GM18858 (cell line): ENCODE measurements at regions not wholly inside any gene's neighbourhood (a gene's known extent, or its start where the extent isn't known, plus 50 kb on each side); places are given as distances from the start of the nearest gene placed in this dataset.

Experiments
- ATAC-seq: cut with Tn5 transposase; IDR thresholded peaks from one replicate; pipeline ENCODE4 v1.9.1; 2021; ENCODE audit not compliant: unreplicated experiment

- no peak for ATAC-seq
Measured at GRCh38 chr6:125489579-125490285, 188.0 kb upstream of the HDDC2 start.

DNA sequence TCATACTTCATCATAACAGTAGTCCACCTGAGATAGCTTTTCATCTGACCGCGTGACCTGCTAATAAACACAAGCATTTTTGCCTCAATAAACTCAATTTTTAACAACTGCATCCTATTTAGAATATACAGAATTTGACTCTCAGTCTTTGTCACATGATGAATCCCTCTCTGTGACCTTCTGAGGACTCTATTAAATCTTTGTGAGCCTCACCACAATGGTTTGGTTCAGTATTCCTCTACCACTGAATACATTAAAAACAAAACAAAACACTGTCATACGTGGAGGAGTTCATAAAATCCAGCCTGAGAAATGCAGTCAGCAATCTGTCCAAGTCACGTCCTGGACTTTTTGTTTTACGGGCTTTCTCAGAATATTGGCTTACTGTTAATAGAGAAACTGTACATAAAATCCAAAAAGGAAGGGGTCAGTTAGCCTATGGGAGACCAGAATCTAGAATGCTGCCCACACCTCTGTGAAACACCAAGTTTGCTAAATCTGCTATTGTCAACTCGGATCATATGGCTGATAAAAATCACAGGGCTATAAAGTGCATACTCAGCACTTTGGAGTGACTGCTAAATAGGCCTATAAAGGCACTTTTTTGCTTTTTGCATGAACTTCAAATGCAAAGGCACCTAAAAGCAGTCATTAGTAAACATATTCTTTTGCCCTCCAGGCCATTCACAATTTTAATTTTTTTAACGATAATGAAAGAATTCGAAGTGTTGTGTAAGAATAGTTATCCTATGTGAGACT, 190.3 kb upstream of the HDDC2 start:
- no peak for ATAC-seq

GRCh38 chr6:125498606-125499005, 196.8 kb upstream of the HDDC2 start:
- no peak for ATAC-seq

DNA sequence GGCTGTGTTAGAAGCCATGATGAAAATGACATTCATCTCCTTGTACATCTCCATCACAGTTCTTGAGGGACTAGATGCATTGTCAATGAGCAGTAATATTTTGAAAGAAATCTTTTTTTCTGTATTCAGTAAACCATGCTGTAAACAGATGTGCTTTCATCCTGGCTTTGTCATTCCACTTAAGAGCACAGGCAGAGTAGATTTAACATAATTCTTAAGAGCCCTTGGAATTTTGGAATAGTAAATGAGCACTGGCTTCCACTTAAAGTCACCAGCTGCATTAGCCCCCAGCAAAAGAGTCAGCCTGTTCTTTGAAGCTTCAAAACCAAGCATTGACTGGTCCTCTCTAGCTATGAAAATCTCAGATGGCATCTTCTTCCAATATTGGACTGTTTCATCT, 197.8 kb upstream of the HDDC2 start:
- no peak for ATAC-seq

GRCh38 chr6:125503181-125503580, 201.4 kb upstream of the HDDC2 start:
- no peak for ATAC-seq

DNA sequence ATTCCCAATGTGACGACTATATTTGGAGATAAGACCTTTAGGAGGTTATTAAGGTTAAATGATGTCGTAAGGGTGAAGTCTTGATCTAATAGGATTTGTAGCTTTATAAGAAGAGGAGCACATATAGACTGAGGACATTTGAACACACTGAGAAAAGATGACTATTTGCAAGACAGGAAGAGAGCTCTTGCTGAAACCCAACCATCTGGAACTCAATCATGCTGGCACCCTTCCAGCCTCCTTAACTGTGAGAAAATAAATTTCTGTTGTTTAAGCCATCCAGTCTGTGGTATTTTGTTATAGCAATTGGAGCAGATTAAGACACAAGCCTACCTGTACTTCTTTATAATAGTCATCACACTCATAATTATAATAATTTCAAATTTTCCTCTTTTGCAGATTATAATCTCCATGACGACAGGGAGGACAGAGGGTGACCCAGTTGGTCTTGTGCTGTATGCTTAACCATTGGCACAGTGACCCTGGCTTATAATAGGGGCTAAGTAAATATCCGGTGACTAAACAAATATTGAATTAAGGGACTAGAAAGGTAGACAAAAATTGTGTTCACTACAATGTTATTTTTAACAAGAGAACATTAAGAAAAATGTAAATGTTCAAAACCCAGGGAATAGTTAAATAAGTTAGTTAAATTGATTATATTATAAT, 206.4 kb upstream of the HDDC2 start:
- no peak for ATAC-seq

DNA sequence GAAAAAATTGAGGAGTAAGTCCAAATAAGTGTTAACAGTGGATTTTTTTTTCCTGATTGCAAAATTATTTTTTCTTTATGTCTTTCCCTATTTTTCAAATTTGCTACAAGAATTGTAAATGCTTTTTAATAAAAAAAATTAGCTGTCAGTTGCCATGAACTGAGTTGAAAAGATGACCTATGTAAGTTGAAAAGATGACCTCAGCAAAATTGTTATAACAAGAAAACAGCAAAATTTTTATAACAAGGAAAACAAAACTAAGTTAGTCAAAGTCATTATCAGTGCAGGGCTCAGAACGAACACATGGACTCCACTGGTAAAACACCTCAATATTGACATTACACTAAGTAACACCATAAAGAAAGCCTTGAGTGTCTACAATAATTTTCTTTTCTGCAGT, 207.0 kb upstream of the HDDC2 start:
- no peak for ATAC-seq

DNA sequence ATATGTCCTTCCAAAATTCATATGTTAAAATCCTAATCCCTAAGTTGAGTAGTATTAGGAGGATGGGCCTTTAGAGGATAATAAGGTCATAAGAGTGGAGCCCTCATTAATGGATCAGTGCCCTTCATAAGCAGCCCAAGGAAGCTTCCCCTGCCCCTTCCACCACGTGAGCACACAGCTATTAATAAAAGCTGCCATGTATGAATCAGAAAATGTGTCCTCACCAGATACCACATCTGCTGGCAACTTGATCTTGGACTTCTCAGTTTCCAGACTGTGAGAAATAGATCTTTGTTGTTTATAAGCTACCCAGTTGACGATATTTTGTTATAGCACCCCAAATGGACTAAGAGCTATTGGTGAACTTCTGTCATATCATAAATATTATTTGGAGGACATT, 207.7 kb upstream of the HDDC2 start:
- ATAC-seq = no peak

DNA sequence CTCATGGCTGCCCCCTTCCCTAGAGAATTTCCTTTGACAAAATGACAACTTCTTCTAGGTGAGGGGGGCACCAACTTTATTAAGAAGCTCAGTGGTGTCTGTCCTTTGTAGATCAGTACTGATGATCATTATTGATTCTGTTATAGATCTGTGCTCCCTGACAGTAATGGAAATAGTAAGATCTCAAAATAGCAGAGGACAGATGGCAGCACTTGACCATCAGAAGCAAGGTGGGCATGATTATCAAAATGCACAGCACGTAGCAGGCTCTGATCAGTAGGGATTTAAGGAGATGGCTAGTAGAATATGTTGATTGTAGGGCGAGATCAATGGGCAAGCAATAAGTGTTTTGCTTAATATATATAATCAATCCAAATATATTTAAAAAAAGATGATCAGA, 208.6 kb upstream of the HDDC2 start:
- no peak for ATAC-seq

DNA sequence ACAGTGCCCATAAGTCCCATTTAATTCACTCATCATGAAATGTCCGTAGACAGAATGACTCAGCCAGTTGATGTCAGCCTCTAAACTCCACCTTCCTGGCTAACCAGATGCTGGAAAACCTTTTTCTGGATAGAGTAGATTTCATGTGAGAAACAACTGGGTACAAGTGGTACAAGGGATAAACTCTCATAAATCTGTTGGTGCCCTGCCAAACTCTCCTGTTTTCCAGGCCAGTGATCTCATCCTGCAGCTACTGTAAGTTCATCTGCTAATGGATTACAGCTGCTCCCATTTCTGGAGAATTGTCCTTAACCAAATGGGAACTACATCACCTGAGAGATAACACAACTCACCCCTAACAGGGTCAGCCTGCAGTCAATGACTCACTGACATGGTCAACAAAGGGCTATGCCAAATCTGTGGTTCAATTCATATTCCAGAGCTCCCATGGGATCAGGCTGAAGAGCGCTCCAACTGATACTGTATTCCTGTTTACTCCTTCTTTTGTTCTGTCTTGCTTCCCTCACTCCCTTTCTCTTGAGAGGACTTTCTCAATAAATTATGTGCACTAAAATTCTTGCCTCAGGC, 210.1 kb upstream of the HDDC2 start:
- ATAC-seq = no peak

- ATAC-seq = peak; percentile 62
Measured at GRCh38 chr6:125512621-125513020, 210.9 kb upstream of the HDDC2 start.

GRCh38 chr6:125513978-125514377, 212.2 kb upstream of the HDDC2 start:
- no peak for ATAC-seq

DNA sequence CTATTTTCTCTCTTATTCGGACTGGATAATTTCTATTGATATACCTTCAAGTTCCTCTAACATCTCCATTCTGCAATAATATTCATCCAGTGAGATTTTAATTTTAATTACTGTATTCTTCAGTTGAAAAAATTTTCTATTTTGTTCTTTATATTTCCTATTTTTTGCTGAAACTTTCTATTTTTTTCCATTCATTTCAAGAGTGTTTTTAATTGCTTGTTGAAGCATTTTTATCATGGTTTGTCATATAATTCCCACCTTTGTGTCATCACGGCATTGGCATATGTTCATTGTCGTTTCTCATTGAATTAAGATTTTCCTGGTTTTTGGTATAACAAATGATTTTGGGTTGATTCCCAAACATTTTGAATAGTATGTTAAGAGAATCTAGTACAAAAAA, 214.9 kb upstream of the HDDC2 start:
- no peak for ATAC-seq

GRCh38 chr6:125519367-125519766, 217.6 kb upstream of the HDDC2 start:
- no peak for ATAC-seq

GRCh38 chr6:125524356-125524755, 222.6 kb upstream of the HDDC2 start:
- ATAC-seq = no peak

DNA sequence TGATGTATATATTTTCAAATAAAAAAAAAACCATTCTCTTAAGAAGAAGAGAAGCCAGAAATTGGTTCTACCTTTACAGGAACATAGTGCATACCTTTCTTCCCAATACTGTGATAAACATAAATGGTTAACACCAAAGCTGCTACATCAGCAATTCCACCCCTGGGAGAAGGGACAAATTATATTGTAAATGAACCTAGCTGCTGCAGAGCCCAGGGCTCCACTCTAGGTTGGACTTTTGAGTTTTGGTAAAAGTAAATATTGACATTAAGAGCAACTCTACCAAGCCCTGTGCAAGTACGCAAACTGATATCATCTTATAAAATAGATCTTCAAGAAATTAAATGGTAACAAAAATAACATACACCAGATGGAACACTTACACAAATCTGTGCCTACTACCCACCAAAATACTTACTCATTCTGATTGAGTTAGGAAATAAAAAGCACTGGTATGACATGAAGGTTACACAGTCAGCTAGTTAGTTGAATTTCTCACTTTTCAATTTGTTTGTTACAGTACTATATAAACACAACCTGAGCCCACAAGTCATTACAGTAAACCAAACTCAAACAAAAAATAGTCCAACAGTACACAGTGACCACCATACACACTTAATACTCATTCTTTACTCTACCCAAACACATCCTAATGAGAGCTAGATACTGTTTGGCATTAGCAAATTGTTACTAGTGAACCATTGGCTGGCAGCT, 223.3 kb upstream of the HEY2 start:
- no peak for ATAC-seq

- ATAC-seq = no peak
Measured at GRCh38 chr6:125528621-125529041, 220.8 kb upstream of the HEY2 start.

DNA sequence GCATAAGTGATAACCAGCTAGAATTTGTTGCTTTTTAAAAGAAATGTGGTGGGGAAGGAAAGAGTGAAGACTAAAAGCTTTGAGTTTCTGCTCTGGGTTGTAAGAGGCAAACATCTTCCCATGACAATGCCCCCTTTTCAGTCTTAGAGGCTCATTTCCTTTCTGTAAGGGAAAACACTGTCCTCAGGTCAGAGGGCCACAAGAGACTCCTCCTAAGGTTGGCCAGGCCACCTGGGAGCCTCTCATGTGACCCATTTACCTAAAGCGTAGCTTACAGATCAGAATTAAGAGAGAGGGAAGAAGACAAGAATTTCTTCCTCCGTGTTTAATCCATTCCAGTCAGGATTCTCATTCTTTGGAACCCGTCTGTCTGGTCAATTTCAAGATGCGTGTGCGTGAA, 220.4 kb upstream of the HEY2 start:
- no peak for ATAC-seq

DNA sequence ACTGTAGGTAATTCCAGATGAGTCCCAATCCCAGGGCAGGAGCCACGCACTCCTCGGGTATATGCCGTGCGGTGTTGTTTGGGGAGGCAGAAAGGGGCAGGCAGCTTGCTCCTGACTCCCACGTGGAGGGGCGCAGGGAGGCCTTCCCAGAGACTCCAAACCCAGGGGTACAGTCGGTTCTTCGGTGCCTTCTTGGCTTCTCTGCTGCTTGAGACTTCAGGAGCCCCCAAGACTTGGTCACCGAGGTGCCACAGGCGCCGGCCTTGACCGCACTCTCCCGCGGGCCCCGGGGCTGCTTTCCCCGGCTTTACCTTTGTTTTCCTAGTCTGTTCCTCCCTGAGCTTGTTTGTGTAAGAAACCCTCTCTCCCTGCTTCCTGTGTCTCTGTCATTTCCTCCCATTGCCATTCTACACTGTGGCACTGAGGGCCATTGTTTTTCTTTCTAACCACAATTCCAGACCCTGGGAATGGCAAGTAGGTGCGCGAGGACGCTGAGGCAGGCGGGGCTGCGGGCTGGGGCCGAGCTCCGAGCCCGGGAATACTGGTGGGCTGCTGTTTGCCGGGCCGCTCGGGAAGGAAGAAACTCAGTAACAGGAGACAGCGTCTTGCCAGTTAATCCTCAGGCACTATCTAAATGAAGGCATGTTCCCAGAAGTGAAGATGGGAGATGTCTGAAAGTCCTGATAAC, 215.6 kb upstream of the HEY2 start:
- ATAC-seq = no peak

GRCh38 chr6:125534430-125535263, 214.8 kb upstream of the HEY2 start:
- no peak for ATAC-seq
